ENCODE measurements at regions not wholly inside any gene's neighbourhood (a gene's known extent, or its start where the extent isn't known, plus 50 kb on each side); places are given as distances from the start of the nearest gene placed in this dataset.
"Not testable (repeated sequence)": the region's sequence is repeated elsewhere in the genome, so short reads cannot be mapped to it uniquely, and the experiment has no call there.

DNA sequence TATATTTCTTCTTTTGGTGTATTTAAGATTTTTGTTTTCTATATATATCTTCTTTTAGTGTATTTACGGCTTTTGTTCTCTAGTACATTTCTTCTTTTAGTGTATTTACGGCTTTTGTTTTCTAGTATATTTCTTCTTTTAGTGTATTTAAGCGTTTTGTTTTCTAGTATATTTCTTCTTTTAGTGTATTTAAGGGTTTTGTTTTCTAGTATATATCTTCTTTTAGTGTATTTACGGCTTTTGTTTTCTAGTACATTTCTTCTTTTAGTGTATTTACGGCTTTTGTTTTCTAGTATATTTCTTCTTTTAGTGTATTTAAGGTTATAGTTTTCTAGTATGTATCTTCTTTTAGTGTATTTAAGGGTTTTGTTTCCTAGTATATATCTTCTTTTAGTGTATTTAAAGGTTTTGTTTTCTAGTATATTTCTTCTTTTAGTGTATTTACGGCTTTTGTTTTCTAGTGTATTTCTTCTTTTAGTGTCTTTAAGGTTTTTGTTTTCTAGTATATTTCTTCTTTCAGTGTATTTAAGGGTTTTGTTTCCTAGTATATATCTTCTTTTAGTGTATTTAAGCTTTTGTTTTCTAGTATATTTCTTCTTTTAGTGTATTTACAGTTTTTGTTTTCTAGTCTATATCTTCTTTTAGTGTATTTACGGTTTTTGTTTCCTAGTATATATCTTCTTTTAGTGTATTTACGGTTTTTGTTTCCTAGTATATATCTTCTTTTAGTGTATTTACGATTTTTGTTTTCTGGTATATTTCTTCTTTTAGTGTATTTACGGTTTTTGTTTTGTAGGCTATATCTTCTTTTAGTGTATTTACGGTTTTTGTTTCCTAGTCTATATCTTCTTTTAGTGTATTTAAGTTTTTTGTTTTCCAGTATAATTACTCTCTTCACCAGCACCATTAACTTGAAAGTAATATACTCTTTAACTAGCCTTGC is 249.4 kb downstream of the SHOX start:
- DNase-seq, result not testable (repeated sequence)

DNA sequence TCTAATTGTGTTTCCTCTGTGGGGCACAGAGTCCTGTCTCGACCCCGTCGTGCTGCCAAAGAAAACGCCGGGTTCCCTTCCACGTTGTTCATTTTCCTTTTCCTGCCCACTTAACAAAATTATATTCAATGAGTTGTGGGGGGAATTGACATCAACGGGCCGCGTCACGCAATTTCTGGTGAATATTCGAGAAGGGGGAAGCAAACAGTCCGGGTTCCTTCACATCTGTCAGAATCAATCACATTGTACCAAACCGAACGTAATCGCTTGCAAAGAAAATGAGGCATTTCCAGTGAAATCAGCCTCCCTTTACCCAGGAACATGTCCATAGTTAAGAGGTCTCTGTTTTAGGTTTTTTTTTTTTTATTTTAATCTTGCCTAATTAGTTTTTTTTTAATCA is 243.5 kb downstream of the SHOX start:
- DNase-seq, result no peak

DNA sequence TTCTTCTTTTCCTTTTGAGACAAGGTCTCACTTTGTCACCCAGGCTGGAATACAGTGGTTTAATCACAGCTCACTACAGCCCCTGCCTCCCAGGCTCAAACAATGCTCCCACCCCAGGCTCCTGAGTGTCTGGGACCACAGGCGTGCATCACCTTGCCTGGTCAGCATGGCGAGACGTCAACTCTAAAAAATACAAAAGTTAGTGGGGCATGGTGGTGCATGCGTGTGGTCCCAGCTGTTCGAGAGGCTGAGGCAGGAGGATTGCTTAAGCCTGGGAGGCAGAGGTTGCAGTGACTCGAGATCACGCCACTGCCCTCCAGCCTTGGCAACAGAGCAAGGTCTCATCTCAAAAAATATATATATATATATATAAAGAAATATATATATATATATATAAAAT is 242.4 kb downstream of the SHOX start:
- DNase-seq, result no peak

DNA sequence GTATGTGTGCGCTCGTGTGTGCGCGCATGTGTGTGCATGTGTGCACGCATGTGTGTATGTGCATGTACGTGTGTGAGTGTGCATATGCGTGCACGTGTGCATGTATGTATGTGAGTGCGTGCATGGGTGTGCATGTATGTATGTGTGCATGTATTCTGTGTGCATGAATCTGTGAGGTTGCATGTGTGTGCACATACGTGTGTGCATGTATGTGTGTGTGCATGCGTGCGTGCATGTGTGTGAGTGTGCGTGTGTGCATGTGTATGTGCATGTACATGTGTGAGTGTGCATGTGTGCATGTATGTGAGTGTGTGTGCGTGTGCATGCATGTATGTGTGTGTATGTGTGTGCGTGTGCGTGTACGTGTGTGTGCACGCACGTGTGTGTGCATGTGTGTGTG is 241.5 kb downstream of the SHOX start:
- DNase-seq, result no peak

DNA sequence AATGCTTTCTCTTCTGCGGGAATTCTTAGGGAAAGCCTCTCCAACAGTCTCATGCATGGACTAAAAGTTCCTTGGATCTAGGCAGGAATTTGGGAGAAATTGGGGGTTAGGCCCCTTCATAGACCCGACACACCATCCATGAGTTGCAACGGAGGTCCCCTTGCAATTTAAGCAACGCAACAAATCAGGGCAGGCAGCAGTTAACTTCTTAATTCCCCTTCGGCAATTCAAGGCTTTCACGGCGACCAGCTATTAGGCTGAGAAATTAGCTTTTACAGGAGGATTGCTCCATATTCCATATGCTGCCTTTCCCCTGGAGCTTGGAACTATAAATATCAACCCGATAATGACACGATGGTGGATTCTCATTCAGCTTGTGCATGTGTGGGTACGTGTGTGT is 241.0 kb downstream of the SHOX start:
- DNase-seq, result no peak

DNA sequence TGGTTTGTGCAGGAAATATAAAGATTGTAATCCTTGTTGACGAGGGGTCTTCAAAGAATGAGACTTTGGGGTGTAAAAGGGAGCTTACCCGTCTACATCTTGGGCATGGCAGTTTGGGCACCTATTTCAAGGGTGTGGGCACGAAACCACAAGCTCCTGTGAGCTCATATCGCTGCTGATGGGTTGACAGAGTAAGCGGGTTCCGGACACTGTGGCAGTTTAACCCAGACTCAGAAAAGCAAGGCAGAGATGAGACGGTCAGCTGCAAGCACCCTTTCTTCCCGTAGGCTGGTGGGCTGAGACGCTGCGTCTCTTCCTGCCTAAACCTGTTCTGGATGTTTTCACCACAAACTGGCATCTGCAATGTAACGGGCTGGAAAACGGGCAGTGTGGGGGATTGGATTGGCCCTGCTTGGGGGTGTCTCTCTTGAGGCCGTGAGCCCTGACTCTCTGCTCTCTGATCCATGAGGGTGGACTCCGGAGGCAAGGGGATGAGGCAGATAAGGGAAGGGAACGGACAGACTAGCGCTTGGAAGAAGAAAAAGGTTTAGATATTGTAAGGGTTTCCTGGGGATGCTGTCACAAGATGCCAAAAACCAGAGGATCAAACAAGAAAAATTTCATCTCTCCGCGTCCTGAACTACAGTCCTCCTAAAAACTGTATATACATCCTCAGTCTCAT is 237.5 kb downstream of the SHOX start:
- DNase-seq, result no peak

DNA sequence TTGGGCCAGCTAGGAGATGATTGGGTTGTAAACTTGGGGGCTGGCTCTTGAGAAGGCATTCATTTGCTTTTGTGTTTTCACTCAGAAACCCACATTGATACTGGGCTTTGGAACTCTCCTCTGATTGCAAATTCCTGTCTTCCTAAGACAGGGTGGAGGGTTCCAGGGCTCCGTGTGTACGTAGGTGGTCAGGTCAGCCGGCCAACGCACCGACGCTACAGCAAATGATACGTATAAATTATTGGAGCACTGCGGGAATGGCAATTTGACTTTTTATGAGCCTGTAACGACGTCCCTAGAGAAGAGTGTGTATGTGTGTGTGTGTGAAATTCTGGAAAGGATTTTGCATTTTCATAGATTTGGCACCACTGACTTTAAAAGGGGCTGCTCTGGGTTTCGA is 236.9 kb downstream of the SHOX start:
- no peak for DNase-seq

DNA sequence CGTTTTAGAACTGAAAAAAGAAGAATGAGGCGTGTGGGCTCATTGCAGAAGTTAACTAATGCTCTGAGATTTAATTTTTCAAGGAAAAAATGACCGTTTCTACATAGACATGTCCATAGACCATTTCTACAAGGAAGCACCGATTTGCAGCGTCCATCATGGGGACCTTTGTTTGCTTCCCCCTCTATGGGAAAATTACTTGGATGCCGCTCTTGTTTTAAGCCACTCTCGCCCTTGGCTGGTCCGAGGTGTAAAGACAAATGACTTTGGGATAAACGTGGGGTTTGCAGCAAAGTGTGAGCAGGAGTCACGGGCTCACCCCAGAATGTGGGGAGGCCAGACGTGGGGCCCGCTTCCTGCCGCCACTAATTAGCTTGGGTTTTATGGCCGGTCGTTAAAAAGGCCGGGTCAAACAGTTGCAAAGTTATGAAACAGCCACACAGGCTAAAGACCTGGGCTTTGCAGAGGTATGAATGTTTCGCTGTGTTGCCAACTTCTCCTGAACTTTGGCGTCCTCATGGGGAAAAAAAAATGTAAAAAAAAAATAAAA is 235.9 kb downstream of the SHOX start:
- no peak for DNase-seq

DNA sequence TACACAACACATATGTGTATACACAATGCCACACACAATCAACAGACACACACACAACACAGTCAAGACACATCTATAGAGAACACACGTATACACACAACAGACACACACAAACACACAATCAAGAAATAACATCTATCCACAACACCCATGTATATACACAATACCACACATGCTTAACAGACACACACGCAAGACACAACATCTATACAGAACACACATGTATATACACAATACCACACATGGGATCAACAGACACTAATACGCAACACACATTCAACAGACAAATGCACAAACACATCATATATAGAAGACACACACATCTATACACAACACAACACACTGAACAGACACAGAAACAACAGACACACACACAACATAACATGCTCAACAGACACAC is 234.8 kb downstream of the SHOX start:
- no peak for DNase-seq

DNA sequence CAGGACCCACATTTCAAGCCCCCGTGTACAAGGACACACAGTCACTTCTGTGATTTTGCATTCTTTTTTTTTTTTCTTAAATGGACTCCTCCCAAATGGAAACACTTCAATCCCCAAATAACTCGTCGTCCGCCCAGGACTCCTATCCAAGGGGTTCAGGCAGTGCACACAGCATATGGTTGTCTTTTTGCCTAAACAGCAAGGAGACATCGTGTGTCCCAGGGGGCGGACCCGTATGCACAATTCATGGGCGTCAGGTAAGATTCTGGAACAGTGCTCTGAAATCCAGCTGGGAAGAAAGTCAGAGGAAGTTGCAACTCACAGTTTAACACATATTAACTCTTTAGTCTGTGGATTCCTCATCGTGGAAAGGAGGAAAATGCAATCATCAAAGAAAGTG is 231.3 kb downstream of the SHOX start:
- DNase-seq, result no peak

DNA sequence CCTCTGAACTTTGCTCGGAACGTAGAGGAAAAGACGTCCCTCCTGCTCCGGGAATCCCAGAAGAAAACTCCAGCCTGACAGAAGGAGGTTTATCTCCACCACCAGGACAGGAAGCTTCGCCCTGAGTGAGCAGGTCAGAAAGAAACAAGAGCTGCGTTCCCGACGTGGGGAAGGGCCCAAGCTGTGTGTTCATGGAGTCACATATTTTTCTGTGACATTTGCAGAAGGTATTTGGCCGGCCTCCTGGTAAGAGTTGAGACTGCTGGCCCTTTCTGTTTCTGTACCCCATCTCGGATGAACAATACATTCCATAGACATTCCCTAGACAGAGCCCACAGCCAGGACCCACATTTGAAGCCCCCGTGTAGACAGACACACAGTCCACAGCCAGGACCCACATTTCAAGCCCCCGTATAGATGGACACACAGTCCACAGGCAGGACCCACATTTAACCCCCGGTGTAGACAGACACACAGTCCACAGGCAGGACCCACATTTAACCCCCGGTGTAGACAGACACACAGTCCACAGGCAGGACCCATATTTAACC is 230.8 kb downstream of the SHOX start:
- DNase-seq, result no peak

DNA sequence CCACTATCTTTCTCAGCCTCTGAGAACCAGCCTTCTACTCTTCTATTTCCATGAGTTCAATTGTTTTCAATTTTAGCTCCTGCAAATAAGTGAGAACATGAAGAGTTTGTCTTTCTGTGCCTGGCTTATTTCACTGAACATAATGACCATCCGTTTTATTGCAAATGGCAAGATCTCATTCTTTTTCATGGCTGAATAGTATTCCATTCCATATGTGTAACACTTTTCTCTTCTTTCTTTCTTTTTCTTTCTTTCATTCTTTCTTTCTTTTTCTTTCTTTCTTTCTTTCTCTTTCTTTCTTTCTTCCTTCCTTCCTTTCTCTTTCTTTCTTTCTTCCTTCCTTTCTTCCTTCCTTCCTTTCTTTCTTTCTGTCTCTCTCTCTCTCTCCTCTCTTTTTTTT is 228.7 kb downstream of the SHOX start:
- DNase-seq, result no peak

DNA sequence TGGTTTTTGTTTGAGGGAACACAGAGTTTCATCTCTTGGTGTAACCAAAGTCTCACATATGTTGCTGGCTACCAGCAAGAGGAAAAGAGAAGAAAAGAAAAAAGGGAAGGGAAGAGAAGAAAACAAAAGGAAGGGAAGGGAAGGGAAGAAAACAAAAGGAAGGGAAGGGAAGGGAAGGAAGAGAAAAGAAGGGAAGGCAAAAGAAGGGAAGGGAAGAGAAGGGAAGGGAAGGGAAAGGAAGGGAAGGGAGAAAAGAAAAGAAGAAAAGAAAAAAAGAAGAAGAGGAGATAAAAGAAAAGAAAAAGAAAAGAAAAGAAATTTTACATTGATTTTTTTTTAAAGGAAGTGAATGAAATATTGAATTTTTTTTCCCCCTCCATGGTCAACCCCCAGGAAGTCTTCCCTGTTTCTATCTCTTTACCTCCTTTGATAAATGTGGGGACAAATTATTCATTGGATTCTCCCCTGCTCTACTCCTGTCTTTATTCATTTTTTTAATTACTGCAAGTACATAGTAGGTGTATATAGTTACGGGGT is 228.0 kb downstream of the SHOX start:
- DNase-seq, result no peak

DNA sequence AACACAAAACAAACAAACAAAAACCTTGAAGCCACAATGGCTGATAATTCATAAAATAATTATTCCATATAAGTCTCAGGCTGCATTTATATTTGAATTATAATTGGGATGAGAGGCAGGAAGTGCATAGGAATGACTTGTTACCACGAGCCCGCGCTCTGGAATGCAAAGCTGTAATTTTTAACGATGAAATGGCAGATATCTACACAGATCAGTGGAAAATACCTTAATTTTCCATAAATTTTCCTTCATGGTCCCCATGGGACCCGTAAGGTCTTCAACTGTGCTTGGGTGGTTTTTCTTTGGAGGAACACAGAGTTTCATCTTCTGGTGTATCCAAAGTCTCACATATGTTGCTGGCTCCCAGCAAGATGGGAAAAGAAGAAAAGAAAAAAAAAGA is 226.8 kb downstream of the SHOX start:
- no peak for DNase-seq

DNA sequence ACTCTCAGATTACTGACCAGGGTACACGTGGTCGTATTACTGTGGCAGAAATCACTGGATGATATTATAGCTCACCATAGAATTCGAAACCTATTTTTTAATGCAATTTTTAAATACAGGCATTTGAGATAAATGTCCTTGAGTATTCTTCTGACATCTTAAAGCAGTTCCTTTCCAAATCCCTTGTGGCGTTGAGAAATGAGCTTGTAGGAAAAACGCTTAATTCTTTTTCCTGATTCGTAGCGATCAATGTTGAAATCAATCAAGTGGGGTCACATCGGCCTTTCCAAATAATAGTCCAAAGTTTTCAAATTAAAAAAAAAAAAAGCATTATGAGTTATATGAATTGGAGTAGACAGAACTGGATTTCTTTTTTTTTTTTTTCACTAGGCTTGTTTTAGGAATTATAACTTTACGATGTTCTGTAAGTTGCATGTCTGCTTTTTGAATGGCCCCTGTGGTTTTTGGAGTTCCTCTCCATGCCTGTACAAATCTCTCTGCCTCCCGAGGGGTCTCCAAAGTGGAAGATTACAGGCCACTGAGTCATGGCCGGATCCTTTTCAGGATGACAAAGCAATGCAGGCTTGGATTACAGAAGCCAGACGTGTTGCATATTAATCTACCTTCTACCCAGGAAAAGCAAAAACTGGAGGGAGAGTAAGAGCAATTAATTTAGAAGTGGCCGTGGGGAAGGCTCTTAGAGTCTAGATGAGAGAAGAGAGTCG is 226.1 kb downstream of the SHOX start:
- no peak for DNase-seq

DNA sequence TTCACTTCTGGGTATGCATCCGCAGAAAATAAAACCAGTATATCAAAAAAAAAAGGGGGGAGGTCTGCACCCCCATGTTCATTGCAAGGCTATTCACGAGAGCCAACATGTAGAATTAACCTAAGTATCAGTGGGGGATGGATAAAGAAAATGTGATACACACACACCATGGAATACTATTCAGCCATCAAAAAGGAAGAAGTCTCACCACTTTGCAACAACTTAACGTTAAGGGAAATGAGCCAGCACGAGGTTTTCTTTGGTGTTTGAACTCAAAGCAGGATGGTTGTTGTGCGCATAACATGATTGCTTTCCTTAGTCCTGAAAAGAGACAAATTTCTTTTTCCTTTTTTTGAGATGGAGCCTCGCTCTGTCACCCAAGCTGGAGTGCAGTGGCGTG is 222.7 kb downstream of the SHOX start:
- DNase-seq, result no peak

DNA sequence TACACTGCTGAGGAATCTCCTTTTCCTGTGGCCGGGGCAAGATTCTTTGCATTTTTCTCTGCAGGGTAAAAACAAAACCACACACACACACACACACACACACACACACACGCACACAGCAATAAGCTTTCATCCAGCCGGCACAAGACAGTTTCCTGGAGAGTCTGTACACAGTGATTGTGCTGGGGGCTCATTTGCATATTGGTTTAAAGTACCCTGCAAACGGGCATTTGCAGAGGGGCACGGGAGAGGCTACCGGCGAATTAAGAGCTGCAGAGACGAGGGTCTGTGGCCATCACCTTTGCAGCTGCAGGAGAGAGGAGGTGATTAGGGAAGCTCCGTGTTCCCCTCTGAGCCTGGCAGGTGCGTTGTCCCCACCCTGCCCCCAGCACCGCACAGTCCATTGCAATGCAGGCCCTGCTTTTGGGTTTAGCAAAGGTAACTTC is 219.9 kb downstream of the SHOX start:
- no peak for DNase-seq

DNA sequence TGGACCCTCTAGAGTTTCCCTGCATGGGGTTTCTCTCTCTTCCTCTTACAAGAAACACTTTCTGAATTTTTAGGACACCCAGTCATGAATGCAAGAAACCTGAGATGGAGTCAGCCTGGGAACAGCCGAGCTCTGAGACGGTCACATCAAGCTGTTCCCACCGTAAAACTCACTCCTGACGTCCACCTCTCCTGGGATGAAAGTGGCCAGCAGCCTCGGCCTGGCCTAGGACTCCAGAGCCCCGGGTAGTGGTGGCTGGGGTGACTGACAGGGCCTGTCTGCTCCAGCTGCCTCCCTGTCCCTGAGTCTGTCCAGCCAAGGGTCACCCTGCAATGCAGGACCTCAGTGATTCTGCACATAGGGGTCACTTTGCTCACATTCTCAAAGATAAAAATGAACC is 217.8 kb downstream of the SHOX start:
- DNase-seq, result no peak

DNA sequence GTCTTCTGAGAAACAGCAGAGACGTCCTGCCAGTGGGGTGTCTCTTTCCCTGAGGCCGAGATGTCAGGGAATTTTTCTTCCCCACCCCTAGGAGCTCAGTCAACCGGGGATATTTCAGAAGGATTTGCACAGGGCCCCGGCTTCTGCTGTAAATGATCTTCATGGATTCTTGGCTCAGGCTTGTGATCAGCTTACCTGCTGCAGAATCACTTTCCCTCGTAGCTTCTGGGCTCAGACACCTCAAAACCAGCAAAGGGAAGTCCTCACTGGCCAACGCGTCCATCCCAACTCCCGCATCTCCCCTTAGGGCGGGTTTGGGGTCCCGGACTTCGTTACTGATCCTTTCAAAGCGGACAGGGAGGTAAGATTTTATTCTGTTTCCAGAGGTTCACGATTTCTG is 212.7 kb downstream of the SHOX start:
- DNase-seq, result no peak

DNA sequence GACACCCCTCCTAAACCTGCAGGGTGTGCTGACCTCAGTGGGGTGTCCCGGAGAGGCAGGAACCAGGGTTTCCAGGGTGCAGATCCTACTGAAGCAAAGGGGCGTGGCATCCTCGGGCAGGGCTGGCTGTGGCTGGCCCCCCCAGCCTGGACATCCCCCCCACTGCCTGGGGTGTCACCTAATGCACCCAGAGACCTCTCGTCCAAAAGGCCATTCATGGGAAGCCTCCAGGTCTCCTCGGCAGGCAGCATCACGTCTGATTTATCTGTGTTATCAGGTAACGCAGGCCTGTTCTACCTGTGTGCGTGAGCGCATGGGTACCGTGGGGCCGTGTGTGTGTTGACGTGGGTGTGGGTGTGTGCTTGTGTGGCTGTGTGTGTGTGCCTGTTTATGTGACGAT is 210.0 kb downstream of the SHOX start:
- no peak for DNase-seq

DNA sequence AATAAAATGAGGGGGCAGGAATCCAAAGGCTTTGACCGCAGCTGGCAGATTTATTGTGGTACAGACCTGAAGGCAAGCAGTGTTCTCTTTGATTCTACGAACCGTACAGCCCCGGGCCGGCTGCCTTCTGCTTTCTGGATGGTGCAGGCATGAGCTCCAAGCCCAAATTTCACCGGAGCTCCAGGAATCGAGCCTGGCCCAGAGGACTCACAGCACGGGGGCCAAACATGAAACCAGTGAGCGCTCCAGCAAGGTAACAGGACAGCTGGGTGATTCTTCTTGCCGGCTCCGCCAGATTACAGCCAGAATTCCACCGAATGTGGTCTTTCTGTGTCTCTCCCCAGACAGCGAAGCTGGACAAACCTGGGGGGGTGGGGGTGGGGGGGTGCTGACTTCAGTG is 208.1 kb downstream of the SHOX start:
- DNase-seq, result not testable (repeated sequence)

DNA sequence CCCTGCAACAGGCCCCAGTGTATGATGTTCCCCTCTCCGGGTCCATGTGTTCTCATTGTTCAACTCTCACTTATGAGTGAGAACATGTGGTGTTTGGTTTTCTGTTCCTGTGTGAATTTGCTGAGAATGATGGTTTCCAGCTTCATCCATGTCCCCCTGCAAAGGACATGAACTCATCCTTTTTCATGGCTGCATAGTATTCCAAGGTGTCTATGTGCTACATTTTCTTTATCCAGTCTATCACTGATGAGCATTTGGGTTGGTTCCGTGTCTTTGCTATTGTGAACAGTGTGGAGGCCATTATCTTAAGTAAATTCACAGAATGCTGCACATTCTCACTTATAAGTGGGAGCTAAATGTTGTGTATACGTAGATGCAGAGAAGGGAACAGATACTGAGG is 205.3 kb downstream of the SHOX start:
- not testable (repeated sequence) for DNase-seq

DNA sequence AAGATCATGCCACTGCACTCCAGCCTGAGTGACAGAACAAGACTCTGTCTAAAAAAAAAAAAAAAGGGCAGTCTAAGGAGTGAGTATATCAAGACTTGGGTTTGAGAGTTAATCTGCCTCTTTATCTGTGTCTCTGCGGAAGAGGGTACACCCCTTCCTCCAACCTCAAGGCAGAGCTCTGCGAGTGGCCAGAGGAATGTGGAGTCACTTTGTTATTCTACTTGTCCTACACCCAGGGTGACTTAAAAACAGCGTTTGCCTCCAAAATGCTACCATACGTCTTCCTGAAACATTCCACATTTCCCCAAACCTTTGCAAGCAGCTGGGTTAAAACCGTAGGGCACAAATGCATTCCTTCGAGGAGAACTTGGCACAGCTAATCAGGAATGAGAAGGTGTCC is 199.9 kb downstream of the SHOX start:
- DNase-seq, result no peak

Measured in NCI-H1436 treated with DMSO at 0.1 percent for 48 hours (cell line).